DOHH2 (cell line): ENCODE measurements at regions not wholly inside any gene's neighbourhood (a gene's known extent, or its start where the extent isn't known, plus 50 kb on each side); places are given as distances from the start of the nearest gene placed in this dataset.

Source experiments
- EZH2phosphoT487 ChIP-seq: fragments of 200-600 bp; sonication (generic); IDR thresholded peaks from 2 replicates; pipeline ENCODE4 v1.6.1; 2017; ENCODE audit warnings: borderline replicate concordance, mild to moderate bottlenecking, antibody characterized with exemption, low read length, moderate library complexity, mixed read lengths
- TF ChIP-seq, protein P1 (sequence below): fragments of 200-600 bp; sonication (generic); IDR thresholded peaks from one replicate; pipeline ENCODE4 v1.5.1; 2014; ENCODE audit warnings: antibody characterized with exemption, mild to moderate bottlenecking, low read depth, low read length; ENCODE audit not compliant: poor library complexity, severe bottlenecking

DNA sequence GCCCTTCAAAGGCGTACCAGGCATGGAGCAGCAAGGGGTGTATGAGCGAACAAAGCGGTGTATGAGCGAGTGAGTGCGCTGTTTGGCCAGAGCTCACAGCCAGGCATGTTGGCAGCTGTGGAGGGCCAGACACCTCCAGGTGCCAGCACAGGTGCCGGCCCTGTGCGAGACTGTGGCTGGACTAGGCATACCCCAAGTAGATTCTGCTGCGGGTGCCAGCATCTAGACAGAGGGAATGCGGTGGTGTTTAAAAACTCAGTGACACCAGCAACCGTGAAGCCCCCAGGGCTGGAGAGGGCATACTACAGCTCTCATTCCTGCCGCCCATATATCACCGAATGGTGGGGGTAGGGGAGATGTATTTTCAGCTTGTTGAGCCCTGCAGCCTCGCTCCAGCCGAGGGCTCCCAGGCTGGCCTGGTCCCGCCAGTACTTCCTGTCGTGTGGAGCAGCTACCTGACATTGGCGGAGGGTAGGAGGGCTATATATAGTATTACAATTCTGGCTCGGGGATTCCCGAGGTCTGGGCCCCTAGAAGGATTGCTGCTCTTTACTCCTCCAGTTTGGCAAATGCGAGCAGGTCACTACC, 1829.6 kb upstream of the NUDT12 start:
- TF ChIP-seq, protein P1, sequence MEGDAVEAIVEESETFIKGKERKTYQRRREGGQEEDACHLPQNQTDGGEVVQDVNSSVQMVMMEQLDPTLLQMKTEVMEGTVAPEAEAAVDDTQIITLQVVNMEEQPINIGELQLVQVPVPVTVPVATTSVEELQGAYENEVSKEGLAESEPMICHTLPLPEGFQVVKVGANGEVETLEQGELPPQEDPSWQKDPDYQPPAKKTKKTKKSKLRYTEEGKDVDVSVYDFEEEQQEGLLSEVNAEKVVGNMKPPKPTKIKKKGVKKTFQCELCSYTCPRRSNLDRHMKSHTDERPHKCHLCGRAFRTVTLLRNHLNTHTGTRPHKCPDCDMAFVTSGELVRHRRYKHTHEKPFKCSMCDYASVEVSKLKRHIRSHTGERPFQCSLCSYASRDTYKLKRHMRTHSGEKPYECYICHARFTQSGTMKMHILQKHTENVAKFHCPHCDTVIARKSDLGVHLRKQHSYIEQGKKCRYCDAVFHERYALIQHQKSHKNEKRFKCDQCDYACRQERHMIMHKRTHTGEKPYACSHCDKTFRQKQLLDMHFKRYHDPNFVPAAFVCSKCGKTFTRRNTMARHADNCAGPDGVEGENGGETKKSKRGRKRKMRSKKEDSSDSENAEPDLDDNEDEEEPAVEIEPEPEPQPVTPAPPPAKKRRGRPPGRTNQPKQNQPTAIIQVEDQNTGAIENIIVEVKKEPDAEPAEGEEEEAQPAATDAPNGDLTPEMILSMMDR: no peak
- TF ChIP-seq EZH2phosphoT487: no peak
